Naive thymus-derived CD4-positive, alpha-beta T cell (primary cell): ENCODE measurements at regions not wholly inside any gene's neighbourhood (a gene's known extent, or its start where the extent isn't known, plus 50 kb on each side); places are given as distances from the start of the nearest gene placed in this dataset.

Experiments
- ATAC-seq: fragments of 150-1000 bp; cut with Tn5 transposase; 2 replicates; pipeline ENCODE4 v1.10.0; 2021; ENCODE audit warnings: mild to moderate bottlenecking, moderate library complexity
- CTCF ChIA-PET: fragments of 350-600 bp; sonication (Branson Sonifier 250); formaldehyde crosslinking; loops from one replicate; lab custom pipeline; 2021; ENCODE audit warnings: antibody characterized with exemption; lab: Charles Lee
- POLR2A ChIA-PET: fragments of 350-600 bp; sonication (Branson Sonifier 250); formaldehyde crosslinking; loops from one replicate; lab custom pipeline; 2021; ENCODE audit warnings: antibody characterized with exemption, inconsistent platforms; lab: Charles Lee
- DNase-seq, 9 donors: peaks; one replicate each; pipeline versions ENCODE4 v3.0.0 to v3.0.0-alpha.2; 2020 to 2022; ENCODE audit warnings: mixed read lengths in 1 of 9
- H3K27ac ChIP-seq: one replicate; pipeline ENCODE4 v1.7.0; 2013; ENCODE audit warnings: mild to moderate bottlenecking, low read depth, low read length, moderate library complexity
- H3K27me3 ChIP-seq, 2 donors: one replicate each; pipeline ENCODE4 v1.7.0; 2013; ENCODE audit warnings: low read length in 2 of 2, mild to moderate bottlenecking in 2 of 2, moderate library complexity in 2 of 2; ENCODE audit not compliant: control insufficient read depth in 2 of 2, insufficient read depth in 2 of 2
- H3K36me3 ChIP-seq, 3 experiments: 1 replicate in 2 of 3; 2 replicates in 1 of 3; pipeline ENCODE4 v1.7.0; 2013; ENCODE audit warnings: low read length in 3 of 3, mild to moderate bottlenecking in 3 of 3, moderate library complexity in 1 of 3; ENCODE audit not compliant: insufficient read depth in 3 of 3, control insufficient read depth in 2 of 3
- H3K4me1 ChIP-seq, 2 donors: one replicate each; pipeline ENCODE4 v1.7.0; 2013; ENCODE audit warnings: low read length in 2 of 2, mild to moderate bottlenecking in 2 of 2, moderate library complexity in 1 of 2; ENCODE audit not compliant: control insufficient read depth in 2 of 2, insufficient read depth in 2 of 2
- H3K4me3 ChIP-seq: 2 replicates; pipeline ENCODE4 v1.7.0; 2013; ENCODE audit warnings: mild to moderate bottlenecking, low read length
- H3K9me3 ChIP-seq, 3 experiments: 1 replicate in 2 of 3; 2 replicates in 1 of 3; pipeline ENCODE4 v1.7.0; 2013; ENCODE audit warnings: low read length in 3 of 3; ENCODE audit not compliant: control insufficient read depth in 2 of 3
- H3K27ac Mint-ChIP-seq, 9 donors: one replicate each; pipeline ENCODE4 v1.8.0; 2020 to 2022; ENCODE audit warnings: mixed read lengths in 9 of 9, mild to moderate bottlenecking in 8 of 9, moderate library complexity in 5 of 9, inconsistent platforms in 2 of 9
- H3K27me3 Mint-ChIP-seq, 5 donors: one replicate each; pipeline ENCODE4 v1.8.0; 2021 to 2022; ENCODE audit warnings: mixed read lengths in 5 of 5, mild to moderate bottlenecking in 1 of 5
- H3K36me3 Mint-ChIP-seq, 5 donors: one replicate each; pipeline ENCODE4 v1.8.0; 2020 to 2022; ENCODE audit warnings: mixed read lengths in 5 of 5, mild to moderate bottlenecking in 3 of 5, inconsistent platforms in 1 of 5
- H3K4me1 Mint-ChIP-seq, 7 donors: one replicate each; pipeline ENCODE4 v1.8.0; 2020 to 2022; ENCODE audit warnings: mixed read lengths in 7 of 7, mild to moderate bottlenecking in 3 of 7, inconsistent platforms in 1 of 7
- H3K4me3 Mint-ChIP-seq, 10 donors: one replicate each; pipeline ENCODE4 v1.8.0; 2020 to 2022; ENCODE audit warnings: mild to moderate bottlenecking in 10 of 10, mixed read lengths in 10 of 10, moderate library complexity in 6 of 10, inconsistent platforms in 2 of 10
- H3K9me3 Mint-ChIP-seq, 11 donors: one replicate each; pipeline ENCODE4 v1.8.0; 2020 to 2022; ENCODE audit warnings: mixed read lengths in 11 of 11, mild to moderate bottlenecking in 4 of 11, inconsistent platforms in 1 of 11, moderate library complexity in 1 of 11
- intact Hi-C, 2 donors: fragments of 100-400 bp; cut with micrococcal nuclease; formaldehyde crosslinking; loops; one replicate each; pipeline ENCODE4 v1.15.1; 2023

GRCh38 chr3:65019443-65020055 is 331.7 kb upstream of the ADAMTS9 start:
- no peaks in the 10 kb centered on the region for H3K36me3 Mint-ChIP-seq

GRCh38 chr3:65018801-65019200 is 331.0 kb upstream of the ADAMTS9 start:
- intact Hi-C loops, result no loop called here
- no peak overlapping the region for H3K27ac ChIP-seq
- ATAC-seq, result no peak
- Mint-ChIP-seq H3K36me3 (no peaks in the 10 kb centered on the region), H3K9me3 (peaks cover 0 to 14% (median 2%) of the 10 kb centered on the region in 11 donors), H3K27me3 (no peaks in the 10 kb centered on the region), H3K4me3 (no peak overlapping the region), H3K4me1 (no peaks in the 10 kb centered on the region), H3K27ac (no peak overlapping the region)
- no peak overlapping the region for H3K4me3 ChIP-seq
- ChIA-PET CTCF (no interaction called here), POLR2A (no interaction called here)
- DNase-seq, result no peak
- no peaks in the 10 kb centered on the region for H3K27me3 ChIP-seq
- H3K36me3 ChIP-seq, result no peaks in the 10 kb centered on the region
- H3K4me1 ChIP-seq, result no peaks in the 10 kb centered on the region
- H3K9me3 ChIP-seq, result peaks cover 0 to 6% (median 0%) of the 10 kb centered on the region in 3 experiments

More at GRCh38 chr3:65019443-65020055, 331.7 kb upstream of the ADAMTS9 start:
- H3K4me1 ChIP-seq, result no peaks in the 10 kb centered on the region
- intact Hi-C loops, result no loop called here
- no peak overlapping the region for H3K27ac Mint-ChIP-seq
- ChIA-PET CTCF (no interaction called here), POLR2A (no interaction called here)
- ATAC-seq, result no peak
- H3K27ac ChIP-seq, result no peak overlapping the region
- no peaks in the 10 kb centered on the region for H3K27me3 Mint-ChIP-seq
- peaks cover 0 to 11% (median 4%) of the 10 kb centered on the region in 11 donors for H3K9me3 Mint-ChIP-seq
- H3K4me3 Mint-ChIP-seq, result no peak overlapping the region
- H3K4me1 Mint-ChIP-seq, result no peaks in the 10 kb centered on the region
- no peaks in the 10 kb centered on the region for H3K36me3 ChIP-seq
- DNase-seq, result no peak
- H3K9me3 ChIP-seq, result peaks cover 0 to 6% (median 0%) of the 10 kb centered on the region in 3 experiments
- H3K27me3 ChIP-seq, result no peaks in the 10 kb centered on the region
- H3K4me3 ChIP-seq, result no peak overlapping the region

GRCh38 chr3:65017359-65017758 is 329.6 kb upstream of the ADAMTS9 start:
- no peak overlapping the region for H3K27ac Mint-ChIP-seq
- DNase-seq, result no peak
- ATAC-seq, result no peak
- H3K36me3 ChIP-seq, result no peaks in the 10 kb centered on the region
- no peaks in the 10 kb centered on the region for H3K27me3 Mint-ChIP-seq
- no peak overlapping the region for H3K27ac ChIP-seq
- H3K4me3 ChIP-seq, result no peak overlapping the region
- H3K9me3 ChIP-seq, result peaks cover 0 to 6% (median 5%) of the 10 kb centered on the region in 3 experiments
- H3K9me3 Mint-ChIP-seq, result peaks cover 0 to 18% (median 4%) of the 10 kb centered on the region in 11 donors
- no peaks in the 10 kb centered on the region for H3K4me1 Mint-ChIP-seq
- no peaks in the 10 kb centered on the region for H3K4me1 ChIP-seq
- no peaks in the 10 kb centered on the region for H3K36me3 Mint-ChIP-seq
- H3K4me3 Mint-ChIP-seq, result no peak overlapping the region
- intact Hi-C loops, result no loop called here
- H3K27me3 ChIP-seq, result no peaks in the 10 kb centered on the region
- ChIA-PET CTCF (no interaction called here), POLR2A (no interaction called here)

- ChIA-PET CTCF (no interaction called here), POLR2A (no interaction called here)
- peaks cover 0 to 5% (median 0%) of the 10 kb centered on the region in 3 experiments for H3K9me3 ChIP-seq
- H3K4me3 ChIP-seq, result no peak overlapping the region
- H3K4me1 ChIP-seq, result no peaks in the 10 kb centered on the region
- Mint-ChIP-seq H3K4me3 (no peak overlapping the region), H3K9me3 (peaks cover 2 to 22% (median 7%) of the 10 kb centered on the region in 11 donors), H3K36me3 (no peaks in the 10 kb centered on the region), H3K4me1 (no peaks in the 10 kb centered on the region), H3K27ac (no peak overlapping the region), H3K27me3 (no peaks in the 10 kb centered on the region)
- no peaks in the 10 kb centered on the region for H3K36me3 ChIP-seq
- DNase-seq, result no peak
- intact Hi-C loops, result no loop called here
- H3K27ac ChIP-seq, result no peak overlapping the region
- H3K27me3 ChIP-seq, result no peaks in the 10 kb centered on the region
- ATAC-seq, result no peak
These were observed 327.9 kb upstream of the ADAMTS9 start for GRCh38 chr3:65015711-65016110.

- Mint-ChIP-seq H3K36me3 (no peaks in the 10 kb centered on the region), H3K27me3 (no peaks in the 10 kb centered on the region), H3K4me3 (no peak overlapping the region), H3K27ac (no peak overlapping the region), H3K4me1 (no peaks in the 10 kb centered on the region), H3K9me3 (peaks cover 2 to 18% (median 7%) of the 10 kb centered on the region in 11 donors)
- Histone ChIP-seq H3K4me1 (no peaks in the 10 kb centered on the region), H3K27me3 (no peaks in the 10 kb centered on the region), H3K36me3 (no peaks in the 10 kb centered on the region), H3K4me3 (no peak overlapping the region), H3K27ac (no peak overlapping the region), H3K9me3 (peaks cover 0 to 5% (median 0%) of the 10 kb centered on the region in 3 experiments)
- DNase-seq, result no peak
- ChIA-PET POLR2A (no interaction called here), CTCF (no interaction called here)
- intact Hi-C loops, result no loop called here
- ATAC-seq, result no peak
These were observed 325.3 kb upstream of the ADAMTS9 start for GRCh38 chr3:65013053-65013452.

GRCh38 chr3:65006300-65006739 is 318.5 kb upstream of the ADAMTS9 start:
- DNase-seq, result no peak
- intact Hi-C loops, result no loop called here
- H3K9me3 ChIP-seq, result no peaks in the 10 kb centered on the region
- H3K27ac ChIP-seq, result no peak overlapping the region
- ChIA-PET CTCF (no interaction called here), POLR2A (no interaction called here)
- H3K4me1 ChIP-seq, result no peaks in the 10 kb centered on the region
- Mint-ChIP-seq H3K27ac (no peak overlapping the region), H3K36me3 (peaks cover 0 to 3% (median 0%) of the 10 kb centered on the region in 5 donors), H3K4me3 (no peak overlapping the region), H3K27me3 (no peaks in the 10 kb centered on the region), H3K9me3 (peaks cover 0 to 10% (median 0%) of the 10 kb centered on the region in 11 donors), H3K4me1 (no peaks in the 10 kb centered on the region)
- H3K27me3 ChIP-seq, result no peaks in the 10 kb centered on the region
- H3K36me3 ChIP-seq, result no peaks in the 10 kb centered on the region
- ATAC-seq, result no peak
- H3K4me3 ChIP-seq, result no peak overlapping the region

GRCh38 chr3:65005486-65005885 is 317.7 kb upstream of the ADAMTS9 start:
- POLR2A ChIA-PET, result no interaction called here
- H3K27me3 Mint-ChIP-seq, result no peaks in the 10 kb centered on the region
- ATAC-seq (no peak), DNase-seq (no peak)
- no peak overlapping the region for H3K4me3 Mint-ChIP-seq
- H3K9me3 Mint-ChIP-seq, result peaks cover 0 to 10% (median 0%) of the 10 kb centered on the region in 11 donors
- peaks cover 0 to 3% (median 0%) of the 10 kb centered on the region in 5 donors for H3K36me3 Mint-ChIP-seq
- Histone ChIP-seq H3K4me3 (no peak overlapping the region), H3K27me3 (no peaks in the 10 kb centered on the region), H3K4me1 (no peaks in the 10 kb centered on the region), H3K36me3 (no peaks in the 10 kb centered on the region), H3K27ac (no peak overlapping the region), H3K9me3 (no peaks in the 10 kb centered on the region)
- CTCF ChIA-PET, result no interaction called here
- no peak overlapping the region for H3K27ac Mint-ChIP-seq
- intact Hi-C loops, result no loop called here
- no peaks in the 10 kb centered on the region for H3K4me1 Mint-ChIP-seq
